SK-N-SH treated with all-trans-retinoic acid at 6 μM for 48 hours (cell line): ENCODE measurements at regions not wholly inside any gene's neighbourhood (a gene's known extent, or its start where the extent isn't known, plus 50 kb on each side); places are given as distances from the start of the nearest gene placed in this dataset.

Experiments used
- CREB5 ChIP-seq: fragments of 250-450 bp; sonication (Bioruptor Pico); IDR thresholded peaks from 2 replicates; pipeline ENCODE4 v1.5.1; 2020; ENCODE audit warnings: low read depth, mild to moderate bottlenecking, moderate library complexity
- ZNF8 ChIP-seq: fragments of 450-650 bp; formaldehyde crosslinking; IDR thresholded peaks from 2 replicates; pipeline ENCODE4 v1.5.0; 2020; ENCODE audit warnings: mild to moderate bottlenecking, moderate library complexity

- TF ChIP-seq CREB5 (CRISPR knock-in tag) = no peak
- TF ChIP-seq ZNF8 (CRISPR knock-in tag) = no peak
These were observed 269.4 kb upstream of the GHITM start for GRCh38 chr10:83869898-83870297.
